HEK293 (cell line): ENCODE measurements at regions not wholly inside any gene's neighbourhood (a gene's known extent, or its start where the extent isn't known, plus 50 kb on each side); places are given as distances from the start of the nearest gene placed in this dataset.

ENCODE experiments used
- CTCF ChIP-seq: fragments of 450-650 bp; formaldehyde crosslinking; IDR thresholded peaks from 2 replicates; pipeline ENCODE4 v1.5.1; 2016; ENCODE audit warnings: missing biosample characterization, missing genetic modification characterization
- PBX3 ChIP-seq: sonication (generic); formaldehyde crosslinking; IDR thresholded peaks from 2 replicates; pipeline ENCODE4 v1.8.1; 2022; ENCODE audit warnings: mild to moderate bottlenecking, moderate library complexity, missing genetic modification reagents
- REST ChIP-seq: fragments of 450-650 bp; formaldehyde crosslinking; IDR thresholded peaks from 2 replicates; pipeline ENCODE4 v1.5.1; 2016; ENCODE audit warnings: missing biosample characterization, missing genetic modification characterization
- SCRT2 ChIP-seq: fragments of 450-650 bp; formaldehyde crosslinking; IDR thresholded peaks from 2 replicates; pipeline ENCODE4 v1.5.1; 2016; ENCODE audit warnings: missing biosample characterization, missing genetic modification characterization
- SETDB1 ChIP-seq: IDR thresholded peaks from one replicate; pipeline ENCODE4 v1.6.1; 2017; ENCODE audit warnings: mild to moderate bottlenecking, low read length, moderate library complexity, mixed read lengths; ENCODE audit not compliant: insufficient read length
- ZBTB7A ChIP-seq: fragments of 450-650 bp; formaldehyde crosslinking; IDR thresholded peaks from 2 replicates; pipeline ENCODE4 v1.5.1; 2016; ENCODE audit warnings: low read depth, missing biosample characterization, missing genetic modification characterization
- ZNF24 ChIP-seq: fragments of 450-650 bp; formaldehyde crosslinking; IDR thresholded peaks from 2 replicates; pipeline ENCODE4 v1.5.1; 2016; ENCODE audit warnings: missing biosample characterization, missing genetic modification characterization
- ZNF366 ChIP-seq: fragments of 450-650 bp; formaldehyde crosslinking; conservative IDR thresholded peaks from 2 replicates; pipeline ENCODE4 v1.5.1; 2016; ENCODE audit warnings: missing biosample characterization, missing genetic modification characterization
- ZNF580 ChIP-seq: fragments of 450-650 bp; formaldehyde crosslinking; IDR thresholded peaks from 2 replicates; pipeline ENCODE4 v1.5.1; 2016; ENCODE audit warnings: missing biosample characterization, missing genetic modification characterization
- ZNF626 ChIP-seq: fragments of 450-650 bp; sonication (Bioruptor Pico); formaldehyde crosslinking; IDR thresholded peaks from 2 replicates; pipeline ENCODE4 v1.5.1; 2018; ENCODE audit warnings: missing biosample characterization, missing genetic modification characterization, inconsistent platforms

GRCh38 chr6:111936718-111937117 lies 63.5 kb upstream of the FYN start:
- TF ChIP-seq ZBTB7A (tag by site-specific recombination) (no peak), ZNF580 (tag by site-specific recombination) (no peak), CTCF (tag by site-specific recombination) (no peak), ZNF366 (tag by site-specific recombination) (no peak), SETDB1 (no peak), ZNF626 (no peak), SCRT2 (tag by site-specific recombination) (no peak), REST (no peak), PBX3 (CRISPR knock-in tag) (no peak), ZNF24 (tag by site-specific recombination) (no peak)
